HG03097 (cell line): ENCODE measurements at regions not wholly inside any gene's neighbourhood (a gene's known extent, or its start where the extent isn't known, plus 50 kb on each side); places are given as distances from the start of the nearest gene placed in this dataset.
"Not testable (repeated sequence)": the region's sequence is repeated elsewhere in the genome, so short reads cannot be mapped to it uniquely, and the experiment has no call there.

Experiments used
- ATAC-seq: cut with Tn5 transposase; IDR thresholded peaks from one replicate; pipeline ENCODE4 v1.9.1; 2021; ENCODE audit not compliant: unreplicated experiment, low FRiP score

- ATAC-seq: no peak
Observed at GRCh38 chr3:16070707-16071106, 103.8 kb upstream of the GALNT15 start.

DNA sequence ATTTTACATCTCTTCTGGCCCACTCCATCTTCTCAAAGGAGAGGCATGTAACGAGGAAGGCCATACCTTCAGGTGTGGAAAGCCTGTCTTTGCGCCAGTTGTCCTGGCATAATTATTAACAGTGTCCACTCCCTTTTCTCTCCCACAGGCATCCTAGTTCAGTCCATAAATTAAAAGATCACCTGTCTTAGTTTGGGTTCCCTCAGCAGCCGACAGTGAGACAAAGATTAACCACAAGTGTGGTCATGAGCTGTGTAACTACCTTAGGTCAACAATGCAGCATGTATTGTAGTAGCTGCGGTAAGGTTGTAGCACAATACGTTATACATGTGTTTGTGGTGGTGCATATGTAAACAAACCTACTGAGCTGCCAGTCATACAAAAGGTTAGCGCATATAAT is 103.3 kb upstream of the GALNT15 start:
- no peak for ATAC-seq

DNA sequence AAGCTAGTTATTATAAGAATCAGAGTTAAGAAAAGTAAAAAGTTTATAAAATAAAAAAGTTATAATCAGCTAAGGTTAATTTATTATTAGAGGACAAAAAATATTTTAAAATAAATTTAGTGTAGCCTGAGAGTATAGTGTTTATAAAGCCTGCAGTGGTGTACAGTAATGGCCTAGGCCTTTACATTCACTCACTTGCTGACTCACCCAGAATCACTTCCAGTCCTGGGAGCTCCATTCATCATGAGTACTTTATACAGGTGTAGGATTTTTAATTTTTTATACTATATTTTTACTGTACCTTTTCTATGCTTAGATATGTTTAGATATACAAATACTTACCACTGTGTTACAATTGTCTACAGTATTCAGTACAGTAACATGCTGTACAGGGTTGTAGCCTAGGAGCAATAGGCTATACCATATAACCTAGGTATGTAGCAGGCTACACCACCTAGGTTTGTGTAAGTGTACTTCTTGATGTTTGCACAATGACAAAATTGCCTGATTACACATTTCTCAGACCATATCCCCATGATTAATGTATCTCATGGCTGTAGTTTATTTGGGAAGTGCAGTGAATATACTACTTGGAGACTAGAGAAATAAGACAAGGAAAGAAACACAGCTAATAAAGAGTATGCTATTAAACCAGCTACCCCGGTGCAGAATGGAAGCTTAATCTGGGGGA is 101.9 kb upstream of the GALNT15 start:
- no peak for ATAC-seq

GRCh38 chr3:16073203-16073602 is 101.3 kb upstream of the GALNT15 start:
- ATAC-seq: no peak

- not testable (repeated sequence) for ATAC-seq
Observed at GRCh38 chr3:16073990-16074671, 100.3 kb upstream of the GALNT15 start.

DNA sequence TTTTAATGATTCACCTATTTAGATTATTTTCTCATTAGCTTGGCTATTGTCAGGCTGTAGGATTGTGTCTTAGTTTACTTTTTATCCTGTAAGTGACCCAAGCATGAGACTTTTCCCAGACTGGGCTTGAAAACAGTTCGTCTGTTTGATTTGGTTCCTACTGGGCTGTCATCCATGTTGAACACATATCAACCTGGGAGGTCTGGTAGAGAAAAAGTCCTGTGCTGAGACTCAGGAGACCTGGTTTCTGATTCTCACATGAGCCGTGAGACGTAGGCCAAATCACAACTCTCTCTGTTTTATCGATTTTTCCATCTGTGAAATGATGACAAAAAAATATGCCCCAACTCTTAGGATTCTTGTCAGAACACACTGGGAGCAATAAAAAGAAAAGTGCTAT is 98.8 kb upstream of the GALNT15 start:
- no peak for ATAC-seq

DNA sequence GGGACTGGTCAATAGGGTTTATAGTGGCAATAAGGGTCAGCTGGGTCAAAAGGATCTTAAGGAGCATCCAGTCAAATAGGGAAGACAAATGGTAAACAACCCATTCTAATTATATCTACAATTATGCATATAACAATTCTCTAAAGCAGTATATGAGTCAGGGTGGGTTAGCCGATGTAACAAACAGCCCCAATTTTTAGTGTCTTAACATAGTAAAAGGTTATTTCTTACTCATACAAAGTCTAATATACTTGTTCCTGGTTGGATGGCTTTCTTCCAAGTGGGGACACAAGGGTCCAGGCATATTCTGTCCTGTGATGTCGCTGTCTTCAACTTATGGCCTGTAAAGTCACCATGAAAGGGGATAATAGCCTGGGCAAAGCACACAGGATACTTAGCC is 97.9 kb upstream of the GALNT15 start:
- no peak for ATAC-seq

DNA sequence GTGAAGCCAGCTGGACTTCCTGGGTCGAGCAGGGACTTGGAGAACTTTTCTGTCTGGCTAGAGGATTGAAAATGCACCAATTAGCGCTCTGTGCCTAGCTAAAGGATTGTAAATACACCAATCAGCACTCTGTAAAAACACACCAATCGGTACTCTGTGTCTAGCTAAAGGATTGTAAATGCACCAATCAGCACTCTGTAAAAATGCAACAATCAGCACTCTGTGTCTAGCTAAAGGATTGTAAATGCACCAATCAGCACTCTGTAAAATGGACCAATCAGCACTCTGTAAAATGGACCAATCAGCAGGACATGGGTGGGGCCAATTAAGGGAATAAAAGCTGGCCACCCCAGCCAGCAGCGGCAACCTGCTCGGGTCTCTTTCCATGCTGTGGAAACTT is 97.3 kb upstream of the GALNT15 start:
- not testable (repeated sequence) for ATAC-seq

DNA sequence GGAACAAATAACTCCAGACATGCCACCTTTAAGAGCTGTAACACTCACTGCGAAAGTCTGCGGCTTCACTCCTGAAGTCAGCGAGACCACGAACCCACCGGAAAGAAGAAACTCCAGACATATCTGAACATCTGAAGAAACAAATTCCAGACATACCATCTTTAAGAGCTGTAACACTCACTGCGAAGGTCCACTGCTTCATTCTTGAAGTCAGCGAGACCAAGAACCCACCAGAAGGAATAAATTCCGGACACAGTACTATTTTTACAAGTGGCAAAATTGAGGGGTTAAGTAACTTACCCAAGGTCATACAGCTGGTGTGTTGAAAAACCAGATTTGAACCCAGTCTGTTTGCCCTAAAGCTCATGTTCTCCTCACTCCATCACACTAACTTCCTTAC is 96.8 kb upstream of the GALNT15 start:
- ATAC-seq: not testable (repeated sequence)

DNA sequence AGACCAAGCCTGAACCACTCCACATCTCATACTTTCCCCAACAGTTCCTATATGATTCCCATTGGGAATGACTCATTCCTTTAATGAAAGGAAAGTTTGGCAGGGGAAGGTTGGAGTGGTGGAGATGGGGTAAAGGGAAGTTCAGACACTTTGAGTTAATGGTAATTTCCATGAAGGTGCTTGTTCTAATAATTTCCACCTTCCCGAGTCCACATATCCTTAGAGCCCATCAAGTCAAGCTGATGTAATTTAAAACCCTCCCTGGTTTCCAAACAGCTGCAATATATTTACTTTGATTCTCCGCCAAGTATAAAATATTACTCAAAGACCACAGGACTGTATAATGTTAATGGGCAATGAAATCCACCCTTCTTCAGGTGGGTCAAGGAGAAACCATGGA is 95.0 kb upstream of the GALNT15 start:
- no peak for ATAC-seq

DNA sequence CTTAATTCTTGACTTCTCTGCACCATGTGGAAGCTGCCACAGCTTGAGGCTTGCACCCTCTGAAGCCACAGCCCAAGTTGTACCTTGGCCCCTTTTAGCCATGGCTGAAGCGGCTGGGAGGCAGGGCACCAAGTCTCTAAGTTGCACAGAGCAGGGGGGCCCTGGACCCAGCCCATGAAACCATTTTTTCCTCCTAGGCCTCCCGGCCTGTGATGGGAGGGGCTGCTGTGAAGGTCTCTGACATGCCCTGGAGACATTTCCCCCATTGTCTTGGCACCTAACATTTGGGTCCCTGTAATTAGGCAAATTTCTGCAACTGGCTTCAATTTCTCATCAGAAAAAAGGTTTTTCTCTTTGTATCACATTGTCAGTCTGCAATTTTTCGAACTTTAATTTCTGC is 92.8 kb upstream of the GALNT15 start:
- ATAC-seq: no peak

- no peak for ATAC-seq
Observed at GRCh38 chr3:16084887-16085286, 89.6 kb upstream of the GALNT15 start.

DNA sequence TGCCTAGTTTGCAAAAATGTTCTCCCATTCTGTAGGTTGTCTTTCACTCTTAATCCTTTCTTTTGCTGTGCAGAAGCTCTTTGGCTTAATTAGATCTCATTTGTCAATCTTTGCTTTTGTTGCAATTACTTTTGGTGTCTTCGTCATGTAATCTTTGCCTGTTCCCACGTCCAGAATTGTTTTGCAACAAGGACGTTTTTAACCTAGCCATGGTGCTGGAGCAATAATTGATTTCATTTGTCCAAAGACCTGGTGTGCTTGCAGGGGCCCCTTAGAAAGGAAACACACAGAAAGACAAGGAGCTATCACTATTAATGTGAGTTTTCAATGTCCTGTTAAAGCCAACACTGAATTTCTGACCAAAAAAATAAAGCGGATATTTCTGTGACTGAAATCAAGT is 89.1 kb upstream of the GALNT15 start:
- ATAC-seq: no peak

DNA sequence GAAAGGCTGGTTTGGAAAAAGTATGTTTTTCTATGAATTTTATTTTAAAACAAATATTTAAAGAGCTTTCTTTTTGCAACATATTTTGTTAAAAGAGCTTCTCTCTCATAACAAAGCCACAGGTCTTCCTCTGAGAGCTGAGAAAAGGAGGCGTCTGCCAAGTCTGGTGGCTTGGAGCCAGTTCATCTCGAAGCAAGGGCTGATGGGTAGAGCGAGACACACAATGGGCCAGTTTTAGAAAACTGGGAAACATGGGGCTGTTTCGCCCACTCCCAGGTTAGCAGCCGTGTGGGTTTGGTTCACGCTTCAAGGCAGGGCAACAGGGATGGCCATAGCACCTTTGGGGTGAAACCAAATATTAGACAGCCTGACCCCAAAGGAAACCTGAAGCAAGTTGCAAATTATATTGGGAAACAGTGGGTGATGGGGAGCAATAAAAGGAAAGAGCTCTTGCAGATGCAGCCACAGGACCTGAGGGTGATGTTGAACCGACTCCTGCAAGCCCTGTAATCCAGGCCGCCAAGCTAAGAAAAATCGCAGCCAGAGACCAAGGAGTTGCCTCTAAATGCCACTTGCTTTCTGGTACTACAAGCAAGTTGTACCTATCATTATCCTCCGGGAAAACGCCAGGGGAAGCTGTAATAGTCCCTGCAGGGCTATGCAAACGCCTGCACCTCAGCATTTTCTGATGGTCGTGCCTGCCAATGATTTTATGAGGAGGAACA is 88.4 kb upstream of the GALNT15 start:
- no peak for ATAC-seq

GRCh38 chr3:16086690-16087089 is 87.8 kb upstream of the GALNT15 start:
- ATAC-seq: no peak

DNA sequence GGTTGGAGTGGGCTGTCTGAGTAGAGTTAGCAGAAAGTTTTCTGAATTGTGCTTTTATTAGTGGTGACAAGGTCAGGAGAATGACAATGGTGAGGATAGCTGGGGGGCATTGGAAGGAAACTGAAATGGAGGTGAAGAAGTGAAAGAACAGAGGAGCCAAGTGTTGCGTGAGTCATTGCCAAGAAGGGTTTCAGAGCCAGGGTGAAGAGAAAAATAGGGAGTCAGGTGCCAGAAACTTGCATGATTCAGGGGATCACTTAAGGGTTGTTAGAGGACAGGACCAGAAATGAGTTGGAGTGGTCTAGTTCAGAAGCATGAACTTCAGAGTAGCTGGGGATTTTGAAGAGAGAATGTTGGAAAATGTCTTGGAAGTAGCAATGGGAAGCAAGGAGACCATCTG is 86.0 kb upstream of the GALNT15 start:
- ATAC-seq: no peak

DNA sequence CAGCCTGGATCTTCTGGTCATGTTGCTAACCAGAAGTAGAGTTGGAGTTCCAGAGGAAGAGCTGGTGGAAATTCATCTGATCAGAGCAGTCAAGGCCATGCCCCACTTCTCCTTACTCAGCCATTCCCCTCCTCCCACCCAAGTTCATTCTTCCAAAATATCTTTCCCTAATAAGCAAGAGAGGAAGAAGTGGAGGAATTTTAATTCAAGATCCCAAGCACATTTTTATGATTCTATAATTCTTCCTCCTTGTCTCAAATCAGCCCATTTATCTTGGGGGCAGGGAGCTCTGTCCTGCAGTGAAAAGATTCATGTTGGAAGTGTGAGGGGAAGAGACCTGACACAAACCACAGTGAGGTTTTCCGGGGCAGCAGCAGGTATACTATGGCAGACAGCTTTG is 85.0 kb upstream of the GALNT15 start:
- no peak for ATAC-seq

GRCh38 chr3:16090024-16090423 is 84.5 kb upstream of the GALNT15 start:
- no peak for ATAC-seq

- ATAC-seq: no peak
Observed at GRCh38 chr3:16090706-16091105, 83.8 kb upstream of the GALNT15 start.

DNA sequence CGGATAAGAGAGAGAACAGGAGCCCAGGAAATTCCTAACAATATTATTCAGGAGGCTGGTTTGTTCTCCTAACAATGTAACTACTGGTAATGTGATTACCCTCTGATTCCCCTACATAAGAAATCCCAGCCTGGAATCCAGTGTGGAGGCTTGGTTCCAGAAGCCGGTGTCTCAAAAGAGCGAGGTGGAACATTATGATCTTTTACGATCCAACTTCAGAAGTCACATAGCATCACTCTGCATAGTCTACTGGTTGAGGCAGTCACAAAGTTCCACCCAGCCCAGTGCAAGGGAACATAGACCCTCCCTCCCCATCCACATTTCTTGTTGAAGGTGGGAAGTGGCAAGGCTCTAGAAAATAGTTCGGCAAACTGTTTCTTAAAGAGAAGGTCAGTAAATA is 81.6 kb upstream of the GALNT15 start:
- no peak for ATAC-seq

- no peak for ATAC-seq
Observed at GRCh38 chr3:16101295-16102186, 72.9 kb upstream of the GALNT15 start.
